Karpas-422 (cell line): ENCODE measurements at regions not wholly inside any gene's neighbourhood (a gene's known extent, or its start where the extent isn't known, plus 50 kb on each side); places are given as distances from the start of the nearest gene placed in this dataset.
"Not testable (repeated sequence)": the region's sequence is repeated elsewhere in the genome, so short reads cannot be mapped to it uniquely, and the experiment has no call there.

ENCODE experiments used
- DNase-seq: peaks from one replicate; pipeline ENCODE4 v3.0.0-alpha.2; 2015
- H2AFZ ChIP-seq: fragments of 200-600 bp; sonication (generic); 2 replicates; pipeline ENCODE4 v1.6.1; 2014; ENCODE audit warnings: antibody characterized with exemption, low read length, mixed read lengths
- H3K27ac ChIP-seq: fragments of 200-600 bp; sonication (generic); 2 replicates; pipeline ENCODE4 v1.5.1; 2014; ENCODE audit warnings: mild to moderate bottlenecking, low read length, moderate library complexity
- H3K27me3 ChIP-seq: fragments of 200-600 bp; sonication (generic); 2 replicates; pipeline ENCODE4 v1.6.1; 2014; ENCODE audit warnings: low read length, mixed read lengths
- H3K36me3 ChIP-seq: fragments of 200-600 bp; sonication (generic); 2 replicates; pipeline ENCODE4 v1.6.1; 2014; ENCODE audit warnings: low read length, mixed read lengths; ENCODE audit not compliant: insufficient read depth
- H3K4me1 ChIP-seq: fragments of 200-600 bp; sonication (generic); 2 replicates; pipeline ENCODE4 v1.6.1; 2014; ENCODE audit warnings: mild to moderate bottlenecking, low read length, mixed read lengths
- H3K4me2 ChIP-seq: fragments of 200-600 bp; sonication (generic); 2 replicates; pipeline ENCODE4 v1.6.1; 2014; ENCODE audit warnings: low read length, low read depth, mild to moderate bottlenecking; ENCODE audit not compliant: poor library complexity, severe bottlenecking
- H3K4me3 ChIP-seq: fragments of 200-600 bp; sonication (generic); 2 replicates; pipeline ENCODE4 v1.5.1; 2014; ENCODE audit warnings: mild to moderate bottlenecking, antibody characterized with exemption, low read length, mixed read lengths
- H3K79me2 ChIP-seq: fragments of 200-600 bp; sonication (generic); 2 replicates; pipeline ENCODE4 v1.6.1; 2014; ENCODE audit warnings: mild to moderate bottlenecking, low read length, mixed read lengths
- H3K9ac ChIP-seq: fragments of 200-600 bp; sonication (generic); 2 replicates; pipeline ENCODE4 v1.6.0; 2014; ENCODE audit warnings: low read length
- H3K9me2 ChIP-seq: fragments of 200-600 bp; sonication (generic), shearing (Covaris generic); replicated peaks from 2 replicates; pipeline ENCODE4 v1.6.0; 2014; ENCODE audit warnings: mild to moderate bottlenecking, low read length, moderate library complexity; ENCODE audit not compliant: insufficient read depth
- H3K9me3 ChIP-seq: fragments of 300-700, 200-600 bp; sonication (generic); 2 replicates; pipeline ENCODE4 v1.6.1; 2014; ENCODE audit warnings: low read length, mixed read lengths
- H4K20me1 ChIP-seq: fragments of 200-600 bp; sonication (generic); 2 replicates; pipeline ENCODE4 v1.6.1; 2014; ENCODE audit warnings: mild to moderate bottlenecking, antibody characterized with exemption, low read length, low read depth; ENCODE audit not compliant: insufficient read depth

GRCh38 chr22:25281675-25282345 is 62.4 kb downstream of the CRYBB2 start:
- Histone ChIP-seq H3K9me3 (no peaks in the 10 kb centered on the region), H3K4me3 (no peak overlapping the region), H3K27me3 (no peaks in the 10 kb centered on the region), H2AFZ (no peak overlapping the region), H3K36me3 (no peaks in the 10 kb centered on the region), H4K20me1 (no peaks in the 10 kb centered on the region), H3K9ac (no peak overlapping the region), H3K27ac (no peak overlapping the region), H3K4me2 (no peak overlapping the region), H3K4me1 (no peaks in the 10 kb centered on the region), H3K9me2 (no peaks in the 10 kb centered on the region), H3K79me2 (no peaks in the 10 kb centered on the region)
- no peak for DNase-seq

GRCh38 chr22:25282346-25282670 is 62.9 kb downstream of the CRYBB2 start:
- H3K4me2 ChIP-seq = no peak overlapping the region
- H3K9ac ChIP-seq = no peak overlapping the region
- no peaks in the 10 kb centered on the region for H3K9me2 ChIP-seq
- no peak overlapping the region for H3K27ac ChIP-seq
- no peak overlapping the region for H3K4me3 ChIP-seq
- DNase-seq = no peak
- no peaks in the 10 kb centered on the region for H4K20me1 ChIP-seq
- H3K4me1 ChIP-seq = no peaks in the 10 kb centered on the region
- no peaks in the 10 kb centered on the region for H3K27me3 ChIP-seq
- H3K36me3 ChIP-seq = no peaks in the 10 kb centered on the region
- no peaks in the 10 kb centered on the region for H3K9me3 ChIP-seq
- H2AFZ ChIP-seq = no peak overlapping the region
- H3K79me2 ChIP-seq = no peaks in the 10 kb centered on the region

GRCh38 chr22:25282671-25283561 is 63.5 kb downstream of the CRYBB2 start:
- Histone ChIP-seq H2AFZ (no peak overlapping the region), H3K36me3 (no peaks in the 10 kb centered on the region), H4K20me1 (no peaks in the 10 kb centered on the region), H3K4me2 (no peak overlapping the region), H3K79me2 (no peaks in the 10 kb centered on the region), H3K9me3 (no peaks in the 10 kb centered on the region), H3K9ac (no peak overlapping the region), H3K27ac (no peak overlapping the region), H3K9me2 (no peaks in the 10 kb centered on the region), H3K27me3 (no peaks in the 10 kb centered on the region), H3K4me1 (no peaks in the 10 kb centered on the region), H3K4me3 (no peak overlapping the region)
- no peak for DNase-seq

GRCh38 chr22:25288481-25288880 is 69.0 kb downstream of the CRYBB2 start:
- not testable (repeated sequence) for H3K9me2 ChIP-seq, H3K79me2 ChIP-seq, H3K9ac ChIP-seq, H3K4me2 ChIP-seq, H3K27ac ChIP-seq, H3K4me1 ChIP-seq, H3K4me3 ChIP-seq, H4K20me1 ChIP-seq, DNase-seq, H2AFZ ChIP-seq, H3K36me3 ChIP-seq, H3K9me3 ChIP-seq, H3K27me3 ChIP-seq

GRCh38 chr22:25301912-25302311 is 82.5 kb downstream of the CRYBB2 start:
- not testable (repeated sequence) for H3K79me2 ChIP-seq, H3K9me2 ChIP-seq, H3K9ac ChIP-seq, H2AFZ ChIP-seq, H3K9me3 ChIP-seq, H4K20me1 ChIP-seq, DNase-seq, H3K27ac ChIP-seq, H3K27me3 ChIP-seq, H3K4me3 ChIP-seq, H3K36me3 ChIP-seq, H3K4me1 ChIP-seq, H3K4me2 ChIP-seq

- not testable (repeated sequence) for H3K9ac ChIP-seq, H2AFZ ChIP-seq, DNase-seq, H3K79me2 ChIP-seq, H3K4me2 ChIP-seq, H3K4me3 ChIP-seq, H3K9me3 ChIP-seq, H3K27ac ChIP-seq, H4K20me1 ChIP-seq, H3K27me3 ChIP-seq, H3K9me2 ChIP-seq, H3K4me1 ChIP-seq, H3K36me3 ChIP-seq
Measured at GRCh38 chr22:25309586-25309985, 90.1 kb downstream of the CRYBB2 start.

GRCh38 chr22:25311924-25312323 is 92.5 kb downstream of the CRYBB2 start:
- H4K20me1 ChIP-seq, H3K27me3 ChIP-seq, H3K4me1 ChIP-seq, H3K4me2 ChIP-seq, DNase-seq, H3K9me2 ChIP-seq, H2AFZ ChIP-seq, H3K27ac ChIP-seq, H3K4me3 ChIP-seq, H3K9me3 ChIP-seq, H3K36me3 ChIP-seq, H3K9ac ChIP-seq, H3K79me2 ChIP-seq: not testable (repeated sequence)

- Histone ChIP-seq H3K4me2 (no peak overlapping the region), H3K9me2 (no peaks in the 10 kb centered on the region)
Measured at GRCh38 chr22:25318081-25318823, 98.8 kb downstream of the CRYBB2 start.

More at GRCh38 chr22:25318081-25318823, 98.8 kb downstream of the CRYBB2 start:
- H3K79me2 ChIP-seq = no peaks in the 10 kb centered on the region
- no peaks in the 10 kb centered on the region for H3K4me1 ChIP-seq
- no peaks in the 10 kb centered on the region for H3K9me3 ChIP-seq
- H3K27ac ChIP-seq = no peak overlapping the region
- H3K36me3 ChIP-seq = no peaks in the 10 kb centered on the region
- no peak overlapping the region for H3K4me3 ChIP-seq
- no peak for DNase-seq
- H4K20me1 ChIP-seq = no peaks in the 10 kb centered on the region
- H3K9ac ChIP-seq = no peak overlapping the region
- H3K27me3 ChIP-seq = no peaks in the 10 kb centered on the region
- H2AFZ ChIP-seq = no peak overlapping the region
